Panc1 (cell line): ENCODE measurements at regions not wholly inside any gene's neighbourhood (a gene's known extent, or its start where the extent isn't known, plus 50 kb on each side); places are given as distances from the start of the nearest gene placed in this dataset.
"Not testable (repeated sequence)": the region's sequence is repeated elsewhere in the genome, so short reads cannot be mapped to it uniquely, and the experiment has no call there.

ENCODE experiments used
- CTCF ChIP-seq: fragments of 450-650 bp; IDR thresholded peaks from 2 replicates; pipeline ENCODE4 v1.5.1; 2017; ENCODE audit warnings: mild to moderate bottlenecking
- POLR2AphosphoS5 ChIP-seq: IDR thresholded peaks from 2 replicates; pipeline ENCODE4 v1.6.1; 2012; ENCODE audit warnings: mild to moderate bottlenecking, low read depth, low read length, moderate library complexity
- TCF7L2 ChIP-seq: IDR thresholded peaks from 2 replicates; pipeline ENCODE4 v1.6.1; 2011; ENCODE audit warnings: mild to moderate bottlenecking, low read depth, low read length, inconsistent platforms

- not testable (repeated sequence) for TF ChIP-seq POLR2AphosphoS5, CTCF, TCF7L2
Observed at GRCh38 chr5:177846598-177846997, 63.9 kb upstream of the FAM153A start.
